ENCODE measurements at regions not wholly inside any gene's neighbourhood (a gene's known extent, or its start where the extent isn't known, plus 50 kb on each side); places are given as distances from the start of the nearest gene placed in this dataset.

DNA sequence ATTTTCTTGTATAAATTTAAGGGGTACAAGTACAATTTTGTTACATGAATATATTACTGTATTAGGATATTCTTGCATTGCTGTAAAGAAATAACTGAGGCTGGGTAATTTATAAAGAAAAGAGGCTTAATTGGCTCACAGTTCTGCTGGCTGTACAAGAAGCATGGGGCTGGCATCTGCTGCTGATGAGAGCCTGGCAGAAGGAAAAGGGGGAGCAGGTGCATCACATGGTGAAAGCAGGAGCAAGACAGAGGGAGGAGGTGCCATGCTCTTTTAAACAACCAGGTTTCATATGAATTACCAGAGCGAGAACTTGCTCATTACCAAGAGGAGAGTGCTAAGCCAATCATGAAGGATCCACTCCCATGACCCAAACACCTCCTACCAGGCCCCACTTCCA is 399.5 kb upstream of the RAB6C start:
- no peak for DNase-seq (ENCODE audit: low read depth)
- H3K4me3 ChIP-seq (replicated peaks; ENCODE audit: low read depth, low read length) = no peak overlapping the region
- TF ChIP-seq, protein P1, sequence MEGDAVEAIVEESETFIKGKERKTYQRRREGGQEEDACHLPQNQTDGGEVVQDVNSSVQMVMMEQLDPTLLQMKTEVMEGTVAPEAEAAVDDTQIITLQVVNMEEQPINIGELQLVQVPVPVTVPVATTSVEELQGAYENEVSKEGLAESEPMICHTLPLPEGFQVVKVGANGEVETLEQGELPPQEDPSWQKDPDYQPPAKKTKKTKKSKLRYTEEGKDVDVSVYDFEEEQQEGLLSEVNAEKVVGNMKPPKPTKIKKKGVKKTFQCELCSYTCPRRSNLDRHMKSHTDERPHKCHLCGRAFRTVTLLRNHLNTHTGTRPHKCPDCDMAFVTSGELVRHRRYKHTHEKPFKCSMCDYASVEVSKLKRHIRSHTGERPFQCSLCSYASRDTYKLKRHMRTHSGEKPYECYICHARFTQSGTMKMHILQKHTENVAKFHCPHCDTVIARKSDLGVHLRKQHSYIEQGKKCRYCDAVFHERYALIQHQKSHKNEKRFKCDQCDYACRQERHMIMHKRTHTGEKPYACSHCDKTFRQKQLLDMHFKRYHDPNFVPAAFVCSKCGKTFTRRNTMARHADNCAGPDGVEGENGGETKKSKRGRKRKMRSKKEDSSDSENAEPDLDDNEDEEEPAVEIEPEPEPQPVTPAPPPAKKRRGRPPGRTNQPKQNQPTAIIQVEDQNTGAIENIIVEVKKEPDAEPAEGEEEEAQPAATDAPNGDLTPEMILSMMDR (IDR thresholded peaks at IDR 0.05; ENCODE audit: low read length, missing control alignments) = no peak

DNA sequence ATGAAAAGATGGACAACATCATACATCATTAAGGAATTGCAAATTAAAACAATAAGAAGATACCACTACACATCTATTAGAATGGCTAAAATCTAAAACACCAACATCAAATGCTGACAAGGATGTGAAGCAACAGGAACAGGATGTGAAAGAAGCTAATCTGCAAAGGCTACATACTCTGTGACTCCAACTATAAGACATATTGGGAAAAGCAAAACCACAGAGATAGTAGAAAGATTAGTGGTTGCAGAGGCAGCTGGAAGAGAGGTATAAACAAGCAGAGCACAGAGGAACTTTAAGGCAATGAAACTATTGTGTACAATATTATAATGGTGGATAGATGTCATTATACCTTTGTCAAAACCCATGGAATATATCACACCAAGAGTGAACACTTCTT is 393.7 kb upstream of the RAB6C start:
- TF ChIP-seq, protein P1 (IDR thresholded peaks at IDR 0.05; ENCODE audit: low read length, missing control alignments) = no peak

DNA sequence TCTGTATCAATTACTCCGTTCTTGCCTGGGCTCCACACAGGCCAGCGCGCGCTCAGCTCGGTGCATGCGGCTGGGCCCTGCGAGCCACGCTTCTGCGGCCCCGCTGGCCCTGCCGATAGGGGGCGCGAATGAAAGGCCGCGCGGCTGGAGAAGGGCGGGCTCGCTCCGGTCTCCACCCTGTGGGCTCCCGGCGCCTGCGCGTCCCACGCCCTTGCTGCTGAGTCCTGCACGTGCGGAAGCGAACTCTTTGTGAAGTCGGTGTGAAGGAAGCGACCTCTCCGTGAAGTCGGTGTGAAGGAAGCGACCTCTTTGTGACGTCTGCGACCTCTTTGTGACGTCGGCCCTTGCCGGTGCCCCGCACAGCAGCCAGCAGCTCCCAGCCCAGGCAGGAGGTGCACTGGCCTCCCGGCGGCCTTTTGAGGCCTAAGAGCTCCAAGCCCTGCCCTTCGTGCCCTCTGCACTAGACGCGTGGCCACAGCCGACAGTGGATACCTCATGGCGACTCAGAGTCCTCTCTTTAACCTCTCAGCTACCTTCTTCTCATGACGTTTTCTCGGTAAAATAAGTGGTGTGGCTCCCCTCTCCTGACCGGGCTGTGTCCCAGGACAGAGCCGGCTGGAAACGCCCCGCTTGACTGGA is 391.9 kb upstream of the RAB6C start:
- H3K4me3 ChIP-seq (replicated peaks; ENCODE audit: low read depth, low read length) = no peak overlapping the region

More for the DNA sequence above, 393.7 kb upstream of the RAB6C start:
- no peak overlapping the region for H3K4me3 ChIP-seq (replicated peaks; ENCODE audit: low read depth, low read length)
- DNase-seq (ENCODE audit: low read depth) = no peak

DNA sequence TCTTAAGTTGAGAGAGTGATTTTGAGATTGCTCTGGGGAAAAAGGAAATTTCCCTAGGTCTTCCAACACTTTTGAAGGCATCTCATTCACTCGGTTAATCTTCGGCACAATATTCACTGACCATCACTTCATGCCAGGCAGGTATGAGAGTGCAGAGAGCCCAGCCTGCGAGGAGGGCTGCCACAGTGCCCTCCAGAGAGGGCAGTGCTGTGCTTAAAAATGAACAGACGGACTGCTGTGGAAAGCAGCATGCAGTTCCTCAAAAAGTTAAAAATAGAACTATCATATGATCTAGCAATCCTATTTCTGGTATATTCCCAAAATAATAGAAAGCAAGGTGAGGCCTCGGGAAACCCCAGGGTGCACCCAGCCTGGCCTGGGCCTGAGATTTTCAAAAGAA is 374.9 kb upstream of the RAB6C start:
- DNase-seq (ENCODE audit: low read depth) = no peak
- no peak overlapping the region for H3K4me3 ChIP-seq (replicated peaks; ENCODE audit: low read depth, low read length)
- TF ChIP-seq, protein P1 (IDR thresholded peaks at IDR 0.05; ENCODE audit: low read length, missing control alignments) = no peak

More for the DNA sequence above, 391.9 kb upstream of the RAB6C start:
- TF ChIP-seq, protein P1 (IDR thresholded peaks at IDR 0.05; ENCODE audit: low read length, missing control alignments) = no peak
- DNase-seq (ENCODE audit: low read depth) = no peak

DNA sequence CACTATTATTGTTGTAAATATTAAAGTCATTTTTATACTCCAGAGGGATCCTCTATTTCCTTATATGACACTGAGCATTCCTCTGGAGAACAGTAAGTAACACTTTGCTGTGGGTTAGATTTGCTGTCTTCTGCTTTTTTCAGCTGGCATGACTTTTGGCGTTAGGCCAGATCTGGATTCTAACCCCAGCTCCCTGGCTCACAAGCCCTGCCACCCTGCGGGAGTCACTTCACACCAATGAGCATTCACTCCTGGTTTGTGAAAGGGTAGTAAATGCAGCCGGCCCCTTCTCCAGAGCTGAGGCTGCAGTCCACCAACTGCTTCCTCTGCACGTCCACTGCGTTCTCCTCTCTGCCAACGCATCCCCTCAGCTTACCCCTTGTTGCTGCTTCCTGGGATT is 373.8 kb upstream of the RAB6C start:
- TF ChIP-seq, protein P1 (IDR thresholded peaks at IDR 0.05; ENCODE audit: low read length, missing control alignments) = no peak
- no peak for DNase-seq (ENCODE audit: low read depth)
- no peak overlapping the region for H3K4me3 ChIP-seq (replicated peaks; ENCODE audit: low read depth, low read length)

DNA sequence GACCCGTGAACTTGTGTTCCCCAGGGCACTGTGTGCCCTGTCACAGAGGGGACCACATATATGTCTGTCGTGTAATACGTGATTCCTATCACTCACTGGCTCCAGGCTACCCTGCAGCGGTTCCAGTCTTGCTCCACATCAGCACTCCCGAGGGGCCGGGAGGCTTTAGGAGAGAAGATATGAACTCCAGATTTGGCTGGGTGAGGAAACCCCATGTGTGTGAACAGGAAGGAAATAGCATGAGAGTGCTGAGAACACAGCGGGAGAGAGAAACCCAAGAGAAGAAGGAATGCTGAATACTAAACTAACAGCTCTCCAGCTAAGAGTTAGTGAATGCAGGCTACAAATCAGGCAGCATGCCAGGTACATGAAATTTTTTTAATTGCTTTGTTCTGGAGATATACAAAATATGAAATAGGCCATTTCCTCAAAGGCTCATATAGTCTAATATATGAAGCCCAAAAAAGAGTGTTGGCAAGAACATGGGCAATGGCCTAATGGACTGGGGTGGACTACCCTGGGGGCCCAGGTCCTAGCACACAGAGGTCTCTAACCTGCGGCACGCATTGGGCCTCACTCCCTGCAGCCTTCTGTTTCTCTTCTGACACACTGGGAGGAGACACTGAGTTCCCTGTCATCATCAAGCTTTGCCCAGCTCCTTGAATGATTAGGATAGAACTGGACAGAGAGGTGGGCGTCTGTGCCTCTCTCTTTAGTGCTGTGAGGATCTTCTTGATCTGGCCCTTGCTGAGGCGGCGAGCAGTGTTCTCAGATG is 372.8 kb upstream of the RAB6C start:
- DNase-seq (ENCODE audit: low read depth) = no peak
- no peak overlapping the region for H3K4me3 ChIP-seq (replicated peaks; ENCODE audit: low read depth, low read length)
- TF ChIP-seq, protein P1 (IDR thresholded peaks at IDR 0.05; ENCODE audit: low read length, missing control alignments) = no peak
